ENCODE measurements at regions not wholly inside any gene's neighbourhood (a gene's known extent, or its start where the extent isn't known, plus 50 kb on each side); places are given as distances from the start of the nearest gene placed in this dataset.

DNA sequence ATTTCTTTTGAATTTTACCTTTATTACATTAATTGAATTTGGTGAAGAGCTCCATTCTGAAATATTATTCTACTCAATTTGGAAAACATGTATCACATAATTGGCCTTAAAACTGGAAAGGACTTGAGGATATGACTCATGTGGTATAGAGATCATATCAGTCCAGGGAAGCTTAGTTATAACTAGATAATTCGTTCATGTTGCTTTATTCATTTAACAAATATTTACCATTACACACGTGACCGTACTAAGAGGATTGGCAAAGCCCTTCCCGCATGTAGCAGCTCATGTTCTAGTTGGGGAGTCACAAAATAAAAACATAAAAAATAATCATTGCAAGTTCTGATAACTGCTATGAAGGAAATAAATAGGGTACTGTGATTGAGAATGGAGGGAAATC, 1816.5 kb downstream of the MAT2B start:
- TF ChIP-seq, protein P1, sequence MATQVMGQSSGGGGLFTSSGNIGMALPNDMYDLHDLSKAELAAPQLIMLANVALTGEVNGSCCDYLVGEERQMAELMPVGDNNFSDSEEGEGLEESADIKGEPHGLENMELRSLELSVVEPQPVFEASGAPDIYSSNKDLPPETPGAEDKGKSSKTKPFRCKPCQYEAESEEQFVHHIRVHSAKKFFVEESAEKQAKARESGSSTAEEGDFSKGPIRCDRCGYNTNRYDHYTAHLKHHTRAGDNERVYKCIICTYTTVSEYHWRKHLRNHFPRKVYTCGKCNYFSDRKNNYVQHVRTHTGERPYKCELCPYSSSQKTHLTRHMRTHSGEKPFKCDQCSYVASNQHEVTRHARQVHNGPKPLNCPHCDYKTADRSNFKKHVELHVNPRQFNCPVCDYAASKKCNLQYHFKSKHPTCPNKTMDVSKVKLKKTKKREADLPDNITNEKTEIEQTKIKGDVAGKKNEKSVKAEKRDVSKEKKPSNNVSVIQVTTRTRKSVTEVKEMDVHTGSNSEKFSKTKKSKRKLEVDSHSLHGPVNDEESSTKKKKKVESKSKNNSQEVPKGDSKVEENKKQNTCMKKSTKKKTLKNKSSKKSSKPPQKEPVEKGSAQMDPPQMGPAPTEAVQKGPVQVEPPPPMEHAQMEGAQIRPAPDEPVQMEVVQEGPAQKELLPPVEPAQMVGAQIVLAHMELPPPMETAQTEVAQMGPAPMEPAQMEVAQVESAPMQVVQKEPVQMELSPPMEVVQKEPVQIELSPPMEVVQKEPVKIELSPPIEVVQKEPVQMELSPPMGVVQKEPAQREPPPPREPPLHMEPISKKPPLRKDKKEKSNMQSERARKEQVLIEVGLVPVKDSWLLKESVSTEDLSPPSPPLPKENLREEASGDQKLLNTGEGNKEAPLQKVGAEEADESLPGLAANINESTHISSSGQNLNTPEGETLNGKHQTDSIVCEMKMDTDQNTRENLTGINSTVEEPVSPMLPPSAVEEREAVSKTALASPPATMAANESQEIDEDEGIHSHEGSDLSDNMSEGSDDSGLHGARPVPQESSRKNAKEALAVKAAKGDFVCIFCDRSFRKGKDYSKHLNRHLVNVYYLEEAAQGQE (IDR thresholded peaks at IDR 0.05; ENCODE audit: low read depth, low read length), result no peak
- TF ChIP-seq, protein P2, sequence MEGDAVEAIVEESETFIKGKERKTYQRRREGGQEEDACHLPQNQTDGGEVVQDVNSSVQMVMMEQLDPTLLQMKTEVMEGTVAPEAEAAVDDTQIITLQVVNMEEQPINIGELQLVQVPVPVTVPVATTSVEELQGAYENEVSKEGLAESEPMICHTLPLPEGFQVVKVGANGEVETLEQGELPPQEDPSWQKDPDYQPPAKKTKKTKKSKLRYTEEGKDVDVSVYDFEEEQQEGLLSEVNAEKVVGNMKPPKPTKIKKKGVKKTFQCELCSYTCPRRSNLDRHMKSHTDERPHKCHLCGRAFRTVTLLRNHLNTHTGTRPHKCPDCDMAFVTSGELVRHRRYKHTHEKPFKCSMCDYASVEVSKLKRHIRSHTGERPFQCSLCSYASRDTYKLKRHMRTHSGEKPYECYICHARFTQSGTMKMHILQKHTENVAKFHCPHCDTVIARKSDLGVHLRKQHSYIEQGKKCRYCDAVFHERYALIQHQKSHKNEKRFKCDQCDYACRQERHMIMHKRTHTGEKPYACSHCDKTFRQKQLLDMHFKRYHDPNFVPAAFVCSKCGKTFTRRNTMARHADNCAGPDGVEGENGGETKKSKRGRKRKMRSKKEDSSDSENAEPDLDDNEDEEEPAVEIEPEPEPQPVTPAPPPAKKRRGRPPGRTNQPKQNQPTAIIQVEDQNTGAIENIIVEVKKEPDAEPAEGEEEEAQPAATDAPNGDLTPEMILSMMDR (IDR thresholded peaks at IDR 0.05 in 2 of 3, conservative IDR thresholded peaks at IDR 0.05 in 1 of 3; ENCODE audit: control insufficient read depth in 2 of 3, extremely low read depth in 1 of 3, insufficient read depth in 1 of 3, low read depth in 3 of 3, low read length in 3 of 3), result no peak
- TF ChIP-seq ZNF207 (IDR thresholded peaks at IDR 0.05; ENCODE audit: borderline replicate concordance) (no peak), POLR2A (IDR thresholded peaks at IDR 0.05; ENCODE audit: low read depth, low read length) (no peak), ZBED1 (IDR thresholded peaks at IDR 0.05; ENCODE audit: borderline replicate concordance) (no peak), SMC3 (IDR thresholded peaks at IDR 0.05; ENCODE audit: borderline replicate concordance, low read length) (no peak), EP300 (IDR thresholded peaks at IDR 0.05; ENCODE audit: borderline replicate concordance in 1 of 2, control insufficient read depth in 1 of 2, low read depth in 2 of 2, low read length in 2 of 2) (no peak), POLR2AphosphoS5 (IDR thresholded peaks at IDR 0.05; ENCODE audit: low read length) (no peak)

Data from GM12878 (cell line).